T-helper 17 cell (primary cell): ENCODE measurements at regions not wholly inside any gene's neighbourhood (a gene's known extent, or its start where the extent isn't known, plus 50 kb on each side); places are given as distances from the start of the nearest gene placed in this dataset.

Experiments used
- ATAC-seq: fragments of 150-1000 bp; cut with Tn5 transposase; 2 replicates; pipeline ENCODE4 v1.10.0; 2021; ENCODE audit warnings: mild to moderate bottlenecking, moderate library complexity
- DNase-seq, 3 donors: peaks; one replicate each; pipeline versions ENCODE4 v3.0.0 to v3.0.0-alpha.2; 2020 to 2021
- H3K9me3 ChIP-seq: one replicate; pipeline ENCODE4 v1.7.0; 2013; ENCODE audit warnings: low read length, mild to moderate bottlenecking; ENCODE audit not compliant: control insufficient read depth, poor library complexity, severe bottlenecking
- H3K27ac Mint-ChIP-seq: one replicate; pipeline ENCODE4 v1.8.0; 2022; ENCODE audit warnings: mild to moderate bottlenecking, moderate library complexity, mixed read lengths
- H3K27me3 Mint-ChIP-seq: one replicate; pipeline ENCODE4 v1.8.0; 2022; ENCODE audit warnings: mixed read lengths
- H3K36me3 Mint-ChIP-seq: one replicate; pipeline ENCODE4 v1.8.0; 2022; ENCODE audit warnings: low read depth, mixed read lengths
- H3K4me1 Mint-ChIP-seq: one replicate; pipeline ENCODE4 v1.8.0; 2022; ENCODE audit warnings: mild to moderate bottlenecking, mixed read lengths
- H3K4me3 Mint-ChIP-seq: one replicate; pipeline ENCODE4 v1.8.0; 2022; ENCODE audit warnings: mild to moderate bottlenecking, moderate library complexity, mixed read lengths

DNA sequence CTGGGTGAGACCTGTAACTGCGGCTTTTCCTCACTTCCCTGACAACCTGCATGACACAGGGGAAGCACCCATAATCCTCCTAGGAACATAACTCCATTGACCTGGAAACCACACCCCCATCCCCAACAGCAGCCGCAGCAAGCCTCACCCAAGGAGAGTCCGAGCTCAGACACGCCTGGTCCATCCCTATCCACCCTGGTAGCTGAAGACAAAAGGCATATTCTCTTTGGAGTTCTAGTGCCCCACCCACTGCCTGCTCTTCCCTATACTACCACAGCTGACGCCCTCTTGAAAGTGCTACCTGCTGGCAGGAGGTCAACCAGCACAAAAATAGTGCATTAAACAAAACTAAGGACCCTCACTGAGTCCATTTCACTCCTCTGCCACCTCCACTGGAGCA, 1080.9 kb upstream of the IGFBP7 start:
- H3K36me3 Mint-ChIP-seq: no peaks in the 10 kb centered on the region
- no peak overlapping the region for H3K27ac Mint-ChIP-seq
- no peaks in the 10 kb centered on the region for H3K9me3 ChIP-seq
- H3K4me3 Mint-ChIP-seq: no peak overlapping the region
- DNase-seq: no peak
- H3K4me1 Mint-ChIP-seq: no peaks in the 10 kb centered on the region
- no peaks in the 10 kb centered on the region for H3K27me3 Mint-ChIP-seq
- ATAC-seq: no peak

DNA sequence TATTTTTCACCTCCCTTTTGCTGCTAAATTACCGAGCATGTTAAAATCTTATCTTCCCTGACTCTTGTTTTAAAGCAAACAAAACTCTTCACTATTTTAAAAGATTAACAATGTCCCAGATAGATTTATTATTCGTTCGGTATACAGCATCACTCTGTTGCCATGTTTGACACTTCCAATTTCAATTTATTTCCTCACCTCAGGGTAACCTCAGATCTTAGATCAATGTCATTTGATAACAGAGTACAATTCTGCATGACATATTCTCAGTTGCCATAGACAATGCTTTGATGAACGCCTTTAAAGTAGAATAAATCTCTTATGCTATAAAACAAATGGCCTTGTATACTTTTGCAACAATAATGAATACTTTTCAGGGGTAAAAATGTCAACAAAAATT, 1078.1 kb upstream of the IGFBP7 start:
- Mint-ChIP-seq H3K27me3 (no peaks in the 10 kb centered on the region), H3K4me1 (no peaks in the 10 kb centered on the region)
- no peak for ATAC-seq

DNA sequence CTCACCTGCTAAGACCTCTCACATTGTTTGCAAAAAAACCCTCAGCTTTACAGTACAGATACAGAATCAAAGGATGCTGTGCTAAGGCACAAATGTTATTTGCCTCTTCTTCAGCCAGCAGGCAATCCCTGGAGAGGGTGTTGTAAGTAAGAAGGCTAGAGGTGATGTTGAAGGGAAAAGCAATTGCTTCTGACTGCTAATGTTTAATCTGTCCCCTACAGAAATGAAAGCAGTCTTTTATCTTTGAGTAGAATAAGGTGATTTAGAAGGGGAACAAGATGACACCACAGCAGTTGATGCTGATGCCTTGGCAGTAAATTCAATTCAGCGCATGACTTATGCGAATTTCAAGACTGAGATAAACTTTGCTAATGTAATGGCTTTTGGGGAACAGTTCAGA, 1064.8 kb upstream of the IGFBP7 start:
- H3K36me3 Mint-ChIP-seq: peaks cover 2% of the 10 kb centered on the region
- peaks cover 3% of the 10 kb centered on the region for H3K9me3 ChIP-seq
- no peaks in the 10 kb centered on the region for H3K27me3 Mint-ChIP-seq
- no peak for DNase-seq
- H3K4me1 Mint-ChIP-seq: no peaks in the 10 kb centered on the region
- no peak overlapping the region for H3K4me3 Mint-ChIP-seq
- no peak overlapping the region for H3K27ac Mint-ChIP-seq
- ATAC-seq: no peak

More for the DNA sequence above, 1078.1 kb upstream of the IGFBP7 start:
- DNase-seq: no peak
- H3K9me3 ChIP-seq: no peaks in the 10 kb centered on the region
- no peak overlapping the region for H3K4me3 Mint-ChIP-seq
- no peak overlapping the region for H3K27ac Mint-ChIP-seq
- H3K36me3 Mint-ChIP-seq: no peaks in the 10 kb centered on the region

DNA sequence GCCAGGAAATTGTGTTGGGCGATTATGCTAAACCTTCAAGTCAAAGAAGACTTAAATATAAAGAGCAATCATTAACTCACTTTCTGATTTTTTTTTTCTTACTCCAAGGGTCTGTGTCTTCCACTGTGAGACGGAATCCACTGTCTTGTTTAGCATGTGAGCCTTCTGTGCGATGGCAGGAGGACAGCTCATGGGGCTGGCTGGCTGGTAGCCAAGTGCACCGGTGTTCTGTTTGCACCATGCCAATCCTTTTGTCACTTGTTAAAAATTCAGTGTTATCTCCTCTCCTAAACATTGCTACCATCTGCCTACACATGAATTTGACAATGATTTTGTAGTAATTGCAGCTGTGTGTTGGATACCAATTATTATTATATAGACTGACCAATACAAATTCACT, 1056.3 kb upstream of the IGFBP7 start:
- no peak for DNase-seq
- H3K27me3 Mint-ChIP-seq: no peaks in the 10 kb centered on the region
- no peak overlapping the region for H3K27ac Mint-ChIP-seq

DNA sequence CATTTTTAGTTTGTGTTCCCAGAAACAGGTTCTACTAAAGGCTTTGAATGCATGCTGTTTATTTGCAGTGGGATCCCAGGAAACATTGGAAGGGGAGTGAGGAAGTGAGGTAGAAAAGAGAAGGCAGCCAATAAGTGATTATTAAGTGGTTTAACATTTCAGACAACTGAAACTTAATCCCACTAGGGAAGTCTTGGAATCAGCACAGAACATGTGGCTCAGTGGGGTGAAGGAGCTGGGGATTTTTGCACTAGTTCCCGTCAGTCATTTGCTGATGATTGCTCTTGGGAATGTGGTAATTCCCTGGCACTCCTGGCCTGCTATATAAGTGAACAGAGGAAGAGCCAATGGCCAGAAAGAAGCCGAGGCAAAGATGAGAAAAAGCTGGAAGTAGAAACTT, 1053.0 kb upstream of the IGFBP7 start:
- H3K4me1 Mint-ChIP-seq: no peaks in the 10 kb centered on the region
- no peaks in the 10 kb centered on the region for H3K9me3 ChIP-seq
- H3K27ac Mint-ChIP-seq: no peak overlapping the region
- H3K27me3 Mint-ChIP-seq: no peaks in the 10 kb centered on the region
- no peak for DNase-seq
- no peaks in the 10 kb centered on the region for H3K36me3 Mint-ChIP-seq
- H3K4me3 Mint-ChIP-seq: no peak overlapping the region
- no peak for ATAC-seq

More for the DNA sequence above, 1056.3 kb upstream of the IGFBP7 start:
- no peak overlapping the region for H3K4me3 Mint-ChIP-seq
- H3K4me1 Mint-ChIP-seq: no peaks in the 10 kb centered on the region
- H3K36me3 Mint-ChIP-seq: peaks cover under 1% of the 10 kb centered on the region
- ATAC-seq: no peak
- no peaks in the 10 kb centered on the region for H3K9me3 ChIP-seq

DNA sequence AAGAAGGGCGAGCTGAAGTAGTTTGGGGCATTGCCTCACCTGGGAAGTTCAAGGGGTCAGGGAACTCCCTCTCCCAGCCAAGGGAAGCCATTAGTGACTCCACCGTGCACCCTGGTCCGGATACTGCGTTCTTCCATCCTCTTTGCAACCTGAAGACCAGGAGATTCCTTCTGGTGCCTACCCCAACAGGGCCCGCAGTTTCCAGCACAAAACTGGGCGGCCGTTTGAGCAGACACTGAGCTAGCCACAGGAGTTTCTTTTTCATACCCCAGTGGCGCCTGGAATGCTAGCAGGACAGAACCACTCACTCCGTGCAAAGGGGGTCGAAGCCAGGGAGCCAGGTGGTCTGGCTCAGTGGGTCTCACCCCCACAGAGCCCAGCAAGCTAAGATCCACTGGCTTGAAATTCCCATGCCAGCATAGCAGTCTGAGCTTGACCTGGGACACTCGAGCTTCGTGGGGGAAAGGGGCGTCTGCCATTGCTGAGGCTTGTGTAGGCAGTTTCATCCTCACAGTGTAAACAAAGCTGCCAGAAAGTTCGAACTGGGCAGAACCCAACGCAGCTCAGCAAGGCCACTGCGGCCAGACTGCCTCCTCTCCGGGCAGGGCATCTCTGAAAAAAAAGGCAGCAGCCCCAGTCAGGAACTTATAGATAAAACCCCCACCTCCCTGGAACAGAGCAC, 1039.4 kb upstream of the IGFBP7 start:
- no peak overlapping the region for H3K4me3 Mint-ChIP-seq
- no peak for ATAC-seq
- H3K36me3 Mint-ChIP-seq: no peaks in the 10 kb centered on the region
- no peak overlapping the region for H3K27ac Mint-ChIP-seq
- no peaks in the 10 kb centered on the region for H3K27me3 Mint-ChIP-seq
- no peak for DNase-seq
- no peaks in the 10 kb centered on the region for H3K4me1 Mint-ChIP-seq
- no peaks in the 10 kb centered on the region for H3K9me3 ChIP-seq

DNA sequence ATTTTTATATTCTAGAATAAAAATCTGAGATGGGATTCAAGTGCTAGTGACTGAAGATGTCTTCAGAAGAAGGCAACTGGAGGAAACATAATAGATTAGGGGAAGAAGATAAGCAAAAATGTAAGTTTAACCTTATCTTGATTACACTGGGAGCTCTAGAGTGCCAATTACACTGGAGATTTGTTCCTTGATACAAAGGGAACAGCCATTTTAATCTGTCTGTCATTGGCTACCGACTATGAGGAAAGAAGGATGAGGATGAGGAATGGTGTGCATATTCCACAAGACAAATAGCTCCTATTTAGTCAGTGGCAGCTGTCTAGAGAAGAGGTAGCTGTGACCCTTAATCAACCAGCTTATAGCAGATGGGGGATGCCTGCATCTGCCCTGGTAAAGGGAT, 1034.5 kb upstream of the IGFBP7 start:
- H3K27ac Mint-ChIP-seq: no peak overlapping the region
- DNase-seq (no peak), ATAC-seq (no peak)
- no peaks in the 10 kb centered on the region for H3K4me1 Mint-ChIP-seq
- no peaks in the 10 kb centered on the region for H3K9me3 ChIP-seq
- H3K36me3 Mint-ChIP-seq: no peaks in the 10 kb centered on the region
- no peaks in the 10 kb centered on the region for H3K27me3 Mint-ChIP-seq
- no peak overlapping the region for H3K4me3 Mint-ChIP-seq

DNA sequence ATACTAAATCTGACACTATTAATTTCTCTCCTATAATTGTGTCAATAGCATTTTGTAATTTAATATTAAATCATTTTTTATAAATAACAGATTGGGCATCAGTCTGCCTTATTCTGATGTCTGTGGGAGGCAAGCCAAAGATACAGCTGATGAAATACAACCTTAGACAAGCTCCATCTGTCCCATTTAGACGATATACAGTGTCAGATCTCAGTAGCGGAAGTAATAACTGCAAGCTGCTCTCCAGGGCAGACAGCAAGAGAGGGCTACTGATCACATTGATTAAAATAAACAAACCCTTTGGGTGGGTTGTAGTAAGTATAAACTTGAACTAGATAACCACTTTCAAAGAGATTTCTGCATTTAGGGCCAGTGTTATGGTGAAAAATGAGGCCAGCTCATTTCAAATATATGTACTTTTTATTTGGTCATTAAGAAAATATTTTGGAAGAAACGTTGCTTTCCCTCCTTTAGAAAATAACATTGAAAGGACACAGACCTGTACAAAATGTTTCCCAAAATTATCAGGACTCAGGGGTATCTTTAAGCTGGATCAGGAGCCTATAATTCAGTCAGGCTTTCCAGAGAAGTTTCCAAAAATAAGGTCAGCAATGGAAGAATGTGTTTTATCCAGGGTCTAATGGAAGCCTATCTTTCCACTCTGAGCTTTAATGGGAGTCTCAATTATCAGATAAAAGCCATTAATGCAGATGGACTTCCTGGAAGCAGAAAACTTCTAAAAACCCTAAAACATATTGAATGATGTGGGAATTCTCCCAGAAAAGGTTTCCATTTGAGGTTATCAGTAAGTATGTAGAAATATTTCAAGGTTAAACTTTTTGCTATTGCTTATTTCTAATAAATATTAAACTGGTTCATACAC, 1028.8 kb upstream of the IGFBP7 start:
- Mint-ChIP-seq H3K27ac (no peak overlapping the region), H3K4me3 (no peak overlapping the region), H3K4me1 (no peaks in the 10 kb centered on the region), H3K27me3 (no peaks in the 10 kb centered on the region), H3K36me3 (no peaks in the 10 kb centered on the region)
- H3K9me3 ChIP-seq: no peaks in the 10 kb centered on the region
- ATAC-seq: no peak
- no peak for DNase-seq

DNA sequence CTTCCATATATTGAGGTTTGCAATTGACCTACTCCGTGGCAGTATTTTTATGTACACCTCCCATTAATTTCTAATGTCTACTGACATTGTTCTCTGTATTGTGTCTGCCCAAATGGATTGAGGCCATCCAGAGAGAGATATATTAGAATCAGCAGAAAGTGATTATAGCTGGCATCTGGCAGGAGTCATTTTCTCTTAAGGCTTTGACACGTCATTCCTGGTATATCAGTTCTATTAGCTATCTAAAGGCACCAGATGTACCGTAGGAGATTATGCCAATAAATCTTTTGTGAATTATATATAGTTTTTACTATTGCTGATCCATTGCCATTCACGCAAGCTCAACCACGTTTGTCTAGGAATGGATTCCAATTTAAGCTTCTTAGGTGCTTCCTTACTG, 1026.4 kb upstream of the IGFBP7 start:
- no peak for ATAC-seq
- H3K36me3 Mint-ChIP-seq: no peaks in the 10 kb centered on the region

DNA sequence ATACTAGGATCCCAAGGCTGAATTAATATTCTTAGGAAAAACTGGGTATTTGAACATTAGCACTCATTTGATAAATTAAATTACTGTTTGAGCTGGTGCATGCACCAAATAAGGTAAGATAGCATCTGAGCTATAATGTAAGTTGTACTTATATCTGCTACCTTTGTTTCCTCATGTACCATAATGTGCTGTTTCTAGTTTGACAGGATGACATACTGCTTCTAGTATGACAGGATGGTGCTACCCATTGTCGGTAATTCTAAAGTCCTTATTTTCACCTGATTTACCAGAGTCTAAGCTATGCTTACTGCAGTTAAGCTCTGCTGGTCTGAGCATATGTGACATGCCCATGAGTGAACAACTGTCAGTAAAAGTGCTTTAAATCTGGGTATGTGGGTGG, 1017.5 kb upstream of the IGFBP7 start:
- no peaks in the 10 kb centered on the region for H3K4me1 Mint-ChIP-seq
- H3K36me3 Mint-ChIP-seq: no peaks in the 10 kb centered on the region
- no peaks in the 10 kb centered on the region for H3K27me3 Mint-ChIP-seq
- no peaks in the 10 kb centered on the region for H3K9me3 ChIP-seq
- ATAC-seq (no peak), DNase-seq (no peak)
- no peak overlapping the region for H3K27ac Mint-ChIP-seq
- no peak overlapping the region for H3K4me3 Mint-ChIP-seq

More for the DNA sequence above, 1026.4 kb upstream of the IGFBP7 start:
- no peaks in the 10 kb centered on the region for H3K4me1 Mint-ChIP-seq
- H3K27me3 Mint-ChIP-seq: no peaks in the 10 kb centered on the region
- no peak overlapping the region for H3K4me3 Mint-ChIP-seq
- H3K27ac Mint-ChIP-seq: no peak overlapping the region
- DNase-seq: no peak
- H3K9me3 ChIP-seq: no peaks in the 10 kb centered on the region

DNA sequence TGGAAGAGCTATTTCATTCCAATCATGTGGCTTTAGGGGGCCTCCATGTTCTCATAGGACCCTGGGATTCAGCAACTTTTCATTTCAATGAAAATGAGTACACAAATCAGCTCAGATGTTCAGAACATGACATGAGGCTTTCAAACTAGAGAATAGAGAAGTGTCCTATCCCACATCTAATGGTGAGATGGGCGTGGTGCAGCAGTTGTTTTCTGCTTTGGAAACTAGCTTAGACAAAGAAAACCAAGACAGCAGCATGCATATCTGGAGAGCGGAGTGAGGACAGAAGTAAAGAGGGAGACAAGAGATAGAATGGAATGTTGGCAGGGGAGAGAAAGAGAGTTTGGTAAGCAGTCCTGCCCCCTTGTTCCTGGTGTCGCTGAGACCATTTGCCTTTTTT, 1009.1 kb upstream of the IGFBP7 start:
- H3K9me3 ChIP-seq: no peaks in the 10 kb centered on the region
- ATAC-seq (no peak), DNase-seq (no peak)
- no peaks in the 10 kb centered on the region for H3K4me1 Mint-ChIP-seq
- no peaks in the 10 kb centered on the region for H3K27me3 Mint-ChIP-seq
- H3K36me3 Mint-ChIP-seq: no peaks in the 10 kb centered on the region
- H3K27ac Mint-ChIP-seq: no peak overlapping the region
- no peak overlapping the region for H3K4me3 Mint-ChIP-seq

DNA sequence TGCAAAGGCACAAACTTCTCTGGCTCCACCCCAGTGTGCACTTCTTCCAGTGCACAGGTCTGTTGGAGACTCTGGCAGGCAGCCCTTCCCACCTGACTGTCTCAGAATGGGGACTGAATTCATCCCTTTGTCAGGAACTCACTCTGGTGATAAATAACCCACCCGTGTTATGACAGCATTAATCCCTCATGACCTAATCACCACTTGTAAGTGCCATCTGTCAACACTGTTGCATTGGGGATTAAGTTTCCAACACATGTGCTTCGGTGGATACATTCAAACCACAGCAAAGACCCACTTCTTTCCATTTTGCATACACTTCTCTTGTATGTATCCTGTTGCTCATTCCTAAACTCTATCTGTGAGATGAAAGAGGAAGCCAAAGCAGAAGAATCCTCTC, 1002.9 kb upstream of the IGFBP7 start:
- no peaks in the 10 kb centered on the region for H3K36me3 Mint-ChIP-seq
- no peak overlapping the region for H3K27ac Mint-ChIP-seq
- ATAC-seq: no peak
- no peaks in the 10 kb centered on the region for H3K4me1 Mint-ChIP-seq
- H3K4me3 Mint-ChIP-seq: no peak overlapping the region
- no peaks in the 10 kb centered on the region for H3K27me3 Mint-ChIP-seq
- H3K9me3 ChIP-seq: no peaks in the 10 kb centered on the region
- no peak for DNase-seq

DNA sequence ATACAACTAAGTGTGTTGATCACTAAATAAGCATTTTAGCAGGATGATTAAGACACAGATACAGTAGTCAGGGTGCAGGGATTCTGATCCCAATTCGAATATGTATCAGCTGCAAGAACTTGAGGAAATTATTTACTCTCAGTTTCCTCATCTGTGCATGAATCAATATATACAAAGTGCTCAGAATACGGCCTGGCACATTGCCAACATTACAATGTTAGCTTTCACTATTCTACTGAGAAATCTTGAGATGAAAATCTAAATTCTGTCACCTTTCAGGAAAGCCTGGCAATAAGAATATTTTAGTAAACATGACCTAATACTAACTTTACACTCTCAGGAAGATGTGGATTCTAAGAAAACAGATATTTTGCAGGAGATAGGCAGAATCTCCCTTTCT, 1001.6 kb upstream of the IGFBP7 start:
- no peaks in the 10 kb centered on the region for H3K27me3 Mint-ChIP-seq
- H3K27ac Mint-ChIP-seq: no peak overlapping the region
- ATAC-seq: no peak
- no peaks in the 10 kb centered on the region for H3K4me1 Mint-ChIP-seq
- H3K36me3 Mint-ChIP-seq: no peaks in the 10 kb centered on the region
- no peak for DNase-seq
- H3K4me3 Mint-ChIP-seq: no peak overlapping the region
- H3K9me3 ChIP-seq: no peaks in the 10 kb centered on the region

DNA sequence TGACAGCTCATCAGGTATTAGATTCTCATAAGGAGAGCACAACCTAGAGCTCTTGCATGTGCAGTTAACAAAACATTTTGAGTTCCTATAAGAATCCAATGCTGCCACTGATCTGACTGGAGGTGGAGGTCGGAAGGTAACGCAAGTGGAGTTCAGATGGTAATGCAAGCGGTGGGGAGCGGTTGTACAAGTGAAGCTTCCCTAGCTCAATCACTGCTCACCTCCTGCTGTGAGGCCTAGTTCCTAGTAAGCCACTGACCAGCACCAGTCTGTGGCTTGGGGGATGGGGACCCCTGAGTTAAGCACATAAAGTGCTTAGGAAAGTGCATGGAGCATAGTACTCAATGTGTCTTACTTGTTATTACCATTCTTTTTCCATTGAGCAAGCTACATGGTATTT, 983.2 kb upstream of the IGFBP7 start:
- no peak for DNase-seq
- Mint-ChIP-seq H3K4me3 (no peak overlapping the region), H3K27me3 (no peaks in the 10 kb centered on the region), H3K27ac (no peak overlapping the region), H3K36me3 (no peaks in the 10 kb centered on the region), H3K4me1 (no peaks in the 10 kb centered on the region)
- no peak for ATAC-seq
- H3K9me3 ChIP-seq: no peaks in the 10 kb centered on the region
